OCI-M2 (cell line): ENCODE measurements at regions not wholly inside any gene's neighbourhood (a gene's known extent, or its start where the extent isn't known, plus 50 kb on each side); places are given as distances from the start of the nearest gene placed in this dataset.
A peak's percentile ranks its signal among the peaks of the same experiment; 100 is the strongest.
"Not testable (repeated sequence)": the region's sequence is repeated elsewhere in the genome, so short reads cannot be mapped to it uniquely, and the experiment has no call there.

Source experiments
- DNase-seq: peaks from one replicate; lab custom pipeline; 2025; ENCODE audit not compliant: unreplicated experiment; lab: John Stamatoyannopoulos, UW

GRCh38 chrX:74180716-74181115, 123.3 kb upstream of the ZCCHC13 start:
- no peak for DNase-seq

DNA sequence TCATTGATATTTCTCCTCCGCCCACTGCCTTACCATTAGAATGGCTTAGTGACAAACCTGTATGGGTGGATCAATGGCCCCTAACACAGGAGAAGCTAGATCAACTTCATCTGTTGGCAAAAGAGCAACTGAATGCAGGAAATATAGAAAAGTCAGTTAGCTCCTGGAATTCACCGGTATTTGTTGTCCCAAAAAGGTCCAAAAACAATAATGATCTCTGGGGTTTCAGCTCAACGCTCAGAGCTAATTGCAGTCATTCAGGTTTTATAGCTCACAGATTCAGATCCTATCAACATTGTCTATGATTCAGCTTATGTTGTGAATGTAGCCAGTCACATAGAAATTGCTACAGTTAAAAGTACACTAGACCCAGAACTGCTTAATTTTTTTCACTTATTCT, 124.0 kb upstream of the ZCCHC13 start:
- DNase-seq: no peak

DNA sequence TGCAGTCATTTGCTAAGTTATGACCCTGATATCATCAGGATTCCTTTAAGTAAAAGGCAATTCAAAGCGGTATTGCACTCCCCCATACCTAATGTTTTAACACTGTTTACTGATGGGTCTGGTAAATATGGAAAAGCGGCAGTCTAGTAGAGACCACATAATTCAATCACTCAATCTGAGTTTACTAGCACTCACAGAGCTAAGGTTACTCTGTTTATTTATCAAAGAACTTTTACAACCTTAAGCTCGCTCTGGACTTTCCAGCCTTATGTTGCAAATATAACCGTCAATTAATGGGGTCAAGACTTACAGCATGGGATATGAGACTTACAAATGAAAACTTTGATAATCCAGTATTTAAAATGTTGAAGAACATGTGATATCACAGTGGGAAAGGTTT, 124.5 kb upstream of the ZCCHC13 start:
- no peak for DNase-seq

GRCh38 chrX:74179071-74179470, 124.9 kb upstream of the ZCCHC13 start:
- no peak for DNase-seq

DNA sequence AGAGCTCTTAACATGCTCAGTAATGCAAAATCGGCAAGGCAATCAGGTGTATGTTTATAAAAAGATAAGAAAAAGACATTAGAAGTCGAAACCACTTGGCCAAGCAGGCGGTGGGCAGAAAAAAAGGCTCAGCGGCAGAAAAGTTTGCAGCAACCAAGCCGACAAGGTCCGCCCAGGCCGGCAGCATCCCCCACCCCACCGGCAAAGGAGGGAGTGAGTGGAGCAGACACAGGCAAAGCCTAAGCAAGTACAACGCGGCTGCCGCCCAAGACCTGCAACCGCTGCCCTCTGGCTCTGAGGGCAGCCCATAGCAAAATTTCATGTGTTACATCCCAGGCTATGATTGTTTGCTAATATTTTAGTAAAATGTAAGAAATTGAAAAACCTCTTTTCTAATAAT, 125.4 kb upstream of the ZCCHC13 start:
- DNase-seq: no peak

DNA sequence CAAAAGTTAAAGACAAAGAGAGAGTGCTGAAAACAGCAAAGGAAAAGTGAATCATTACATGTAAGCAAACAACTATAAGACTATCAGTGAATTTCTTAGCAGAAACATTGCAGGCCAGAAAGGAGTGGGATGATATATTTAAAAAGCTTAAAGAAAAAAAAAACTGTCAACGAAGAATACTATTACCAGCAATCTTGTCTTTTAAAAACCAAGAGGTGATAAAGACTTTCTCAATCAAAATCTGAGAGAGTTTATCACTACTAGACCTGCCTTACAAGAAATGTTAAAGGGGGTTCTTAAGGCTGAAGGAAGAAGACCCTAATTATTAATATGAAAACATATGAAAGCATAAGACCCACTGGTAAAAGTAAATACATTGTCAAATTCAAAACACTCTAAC, 132.5 kb upstream of the ZCCHC13 start:
- DNase-seq: no peak

- DNase-seq: no peak
Observed at GRCh38 chrX:74162199-74162598, 141.8 kb upstream of the ZCCHC13 start.

GRCh38 chrX:74160816-74161215, 143.2 kb upstream of the ZCCHC13 start:
- no peak for DNase-seq

DNA sequence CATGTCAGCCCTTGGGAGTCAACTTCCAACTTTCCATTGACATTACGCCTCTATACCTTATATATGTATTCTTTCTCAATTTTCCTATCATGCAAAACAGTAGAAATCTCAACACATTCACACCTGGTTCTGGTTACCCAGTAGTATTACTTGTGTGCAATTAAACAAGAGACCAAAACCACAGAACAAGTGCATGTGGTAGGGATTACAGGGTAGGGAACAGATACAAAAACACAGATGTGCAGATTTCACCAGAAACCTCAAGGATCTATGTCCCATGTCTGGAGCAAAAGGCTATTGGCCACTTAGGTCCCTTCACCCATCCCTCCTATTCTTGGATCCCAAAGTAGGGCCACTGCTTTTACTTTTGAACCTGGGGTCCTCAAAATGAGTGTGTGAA, 143.6 kb upstream of the ZCCHC13 start:
- no peak for DNase-seq

DNA sequence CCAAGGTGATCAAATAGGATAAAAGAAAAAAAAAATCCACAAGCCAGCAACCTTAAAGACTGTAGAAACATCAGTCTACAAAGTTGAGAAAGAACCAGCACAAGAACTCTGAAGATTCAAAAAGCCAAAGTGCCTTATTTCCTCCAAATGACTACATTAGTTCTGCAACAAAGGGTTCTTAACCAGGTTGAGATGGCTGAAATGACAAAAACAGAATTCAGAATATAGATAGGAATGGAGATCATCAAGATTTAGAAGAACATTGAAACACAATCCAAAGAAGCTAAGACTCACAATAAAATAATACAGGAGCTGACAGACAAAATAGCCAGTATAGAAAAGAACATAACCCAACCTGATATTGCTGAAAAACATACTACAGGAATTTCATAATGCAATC, 156.5 kb upstream of the ZCCHC13 start:
- DNase-seq: no peak

GRCh38 chrX:74138943-74139342, 165.0 kb upstream of the ZCCHC13 start:
- DNase-seq: no peak

- peak; percentile 5 for DNase-seq
Observed at GRCh38 chrX:74133156-74133796, 170.7 kb upstream of the ZCCHC13 start.

DNA sequence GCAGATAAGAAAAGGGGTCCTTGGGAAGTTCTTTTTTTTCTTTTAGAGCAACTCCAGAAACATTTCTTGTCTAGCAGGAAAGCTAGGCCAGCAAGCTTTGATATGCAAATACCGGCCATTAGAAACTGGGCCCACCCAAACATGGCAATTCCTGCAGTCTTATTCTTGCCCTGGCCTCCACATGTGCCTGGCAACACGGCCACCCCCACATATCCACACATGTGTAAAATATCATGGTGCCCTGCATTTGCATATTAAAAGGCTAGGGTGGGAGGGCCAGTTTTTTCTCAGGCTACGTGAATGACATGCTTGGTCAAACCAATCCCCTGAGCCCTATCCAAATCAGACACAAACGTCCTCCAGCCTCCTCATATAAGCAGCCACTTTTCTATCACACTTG, 171.7 kb upstream of the ZCCHC13 start:
- no peak for DNase-seq

DNA sequence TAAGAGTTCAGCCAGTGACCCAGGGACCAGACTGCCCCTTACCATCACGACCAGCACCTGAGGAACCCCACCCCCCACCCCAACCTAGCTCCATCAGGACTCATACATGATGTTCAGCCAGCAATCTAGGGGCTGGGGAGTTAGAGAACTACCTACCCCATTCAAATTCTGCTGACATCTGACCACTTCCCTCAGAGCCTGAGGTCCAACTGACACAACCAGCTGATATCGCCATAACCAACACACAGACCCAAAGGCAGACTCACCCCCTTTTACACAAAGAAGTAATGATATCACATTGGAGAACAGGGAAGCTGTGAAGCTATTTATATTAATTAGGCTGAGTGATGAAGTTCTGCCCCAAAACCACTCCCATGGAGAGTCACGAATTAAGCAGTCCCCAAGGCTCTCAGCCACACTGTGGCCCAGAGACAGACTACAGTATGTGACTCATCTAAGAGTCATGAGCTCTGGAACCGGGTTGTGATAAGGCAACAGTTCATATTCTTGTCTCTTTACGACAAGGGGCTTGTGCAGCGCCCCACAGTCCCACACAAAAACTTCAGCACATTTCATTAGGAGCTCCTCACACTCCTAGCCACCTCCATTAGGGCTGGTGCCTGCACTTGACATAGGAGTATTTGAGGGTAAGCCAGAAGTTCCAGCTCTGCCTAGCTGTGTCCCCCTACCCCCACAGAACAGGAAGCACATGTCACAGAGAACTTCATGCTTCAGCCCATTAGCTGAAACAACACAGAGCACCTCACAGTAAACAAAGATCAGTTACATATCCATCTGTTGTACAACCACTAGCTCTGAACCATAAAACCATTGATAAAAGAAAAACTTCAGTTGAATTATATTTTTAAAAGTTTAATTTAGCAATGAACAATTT, 184.7 kb upstream of the ZCCHC13 start:
- DNase-seq: no peak

DNA sequence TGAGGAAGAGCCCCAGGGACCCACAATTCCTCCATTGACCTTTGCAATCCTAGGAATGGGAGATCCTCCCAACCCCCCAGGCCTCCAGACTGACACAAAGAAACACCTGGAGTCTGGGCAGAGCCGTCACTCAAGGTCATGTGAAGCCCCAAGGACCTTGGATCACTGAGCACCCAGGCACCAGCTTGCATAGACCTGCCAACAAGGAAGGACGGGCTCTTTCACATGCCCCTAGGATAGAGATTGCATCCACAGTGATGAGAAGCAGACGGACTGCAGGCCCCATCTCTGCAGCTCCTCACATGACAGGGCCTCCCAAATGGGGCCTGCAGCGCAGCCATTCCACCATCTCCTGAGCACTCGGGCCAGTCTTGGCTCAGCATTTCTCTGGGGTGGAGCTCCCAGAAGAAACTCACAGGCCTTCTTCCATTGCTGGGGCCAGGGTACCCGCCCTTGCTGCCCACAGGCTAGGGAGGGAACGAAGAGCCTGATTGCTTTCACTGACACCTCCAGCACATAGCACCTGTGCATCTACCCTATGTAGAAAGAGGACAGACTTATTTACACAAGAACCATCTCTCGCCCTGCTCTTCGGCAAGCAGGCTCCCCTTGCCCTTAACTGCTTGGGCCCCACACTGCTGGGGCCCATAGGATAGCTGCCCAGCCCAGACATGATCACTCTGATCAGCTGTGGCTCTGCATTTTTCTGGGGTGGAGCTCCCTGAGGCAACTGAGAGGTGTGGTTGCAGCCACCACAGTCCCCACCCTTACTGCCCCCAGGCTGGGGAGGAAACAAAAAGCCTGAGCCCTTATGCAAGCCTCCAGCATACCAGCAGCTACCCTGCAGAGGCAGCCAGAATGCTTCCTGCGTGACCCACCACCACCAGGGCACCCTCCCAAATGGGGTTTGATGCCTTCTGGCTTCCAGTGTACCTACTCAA, 185.7 kb upstream of the ZCCHC13 start:
- no peak for DNase-seq

- no peak for DNase-seq
Observed at GRCh38 chrX:74111245-74111644, 192.7 kb upstream of the ZCCHC13 start.

- no peak for DNase-seq
Observed at GRCh38 chrX:74107666-74108065, 196.3 kb upstream of the ZCCHC13 start.

GRCh38 chrX:74104356-74105015, 199.5 kb upstream of the ZCCHC13 start:
- DNase-seq: no peak

- not testable (repeated sequence) for DNase-seq
Observed at GRCh38 chrX:74098407-74098806, 205.6 kb upstream of the ZCCHC13 start.

DNA sequence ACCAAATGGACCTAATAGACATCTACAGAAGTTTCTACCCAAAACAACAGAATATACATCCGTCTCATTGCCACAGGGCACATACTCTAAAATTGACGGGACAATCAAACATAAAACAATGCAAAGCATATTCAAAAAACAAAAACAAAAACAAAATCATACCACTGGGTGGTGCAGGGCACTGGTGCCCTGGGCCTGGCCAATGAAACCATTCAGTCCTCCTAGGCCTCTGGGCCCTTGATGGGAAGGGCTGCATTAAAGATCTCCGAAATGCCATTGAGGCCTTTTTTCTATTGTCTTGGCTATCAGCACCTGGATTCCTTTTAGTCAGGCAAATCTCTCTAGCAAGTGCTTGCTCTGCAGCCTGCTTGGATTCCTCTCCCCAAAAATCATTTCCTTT, 213.9 kb upstream of the ZCCHC13 start:
- no peak for DNase-seq

DNA sequence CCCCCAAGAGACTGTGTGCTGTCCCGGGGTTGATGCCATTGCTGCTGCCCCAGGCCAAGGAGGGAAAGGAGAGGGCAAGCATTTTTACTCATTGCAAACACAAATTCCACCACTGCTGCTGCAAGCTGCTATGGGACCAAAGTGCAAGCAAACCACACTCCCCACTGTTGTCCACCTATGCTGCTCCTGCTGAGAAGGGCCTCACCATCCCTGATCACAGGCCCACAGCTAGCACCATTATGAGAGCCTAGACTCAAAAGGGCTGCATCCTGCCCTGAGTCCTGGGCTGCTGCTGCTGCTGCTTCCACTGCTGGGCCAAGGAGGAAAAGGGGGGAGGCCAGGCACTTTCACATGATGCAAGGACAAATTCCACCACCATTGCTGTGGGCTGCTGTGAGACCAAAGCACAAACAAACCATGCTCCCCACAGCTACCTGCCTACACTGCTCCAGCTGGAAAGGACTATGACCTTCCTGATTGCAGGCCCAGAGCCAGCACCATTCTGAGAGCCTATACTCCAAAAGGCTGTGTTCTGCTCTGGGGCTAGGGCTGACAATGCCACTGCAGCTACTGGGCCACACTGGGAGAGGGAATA, 218.2 kb upstream of the ZCCHC13 start:
- DNase-seq: no peak
